H9 (cell line): ENCODE measurements at regions not wholly inside any gene's neighbourhood (a gene's known extent, or its start where the extent isn't known, plus 50 kb on each side); places are given as distances from the start of the nearest gene placed in this dataset.

ENCODE experiments used
- DNase-seq: peaks from one replicate; pipeline ENCODE4 v3.0.0-alpha.2; 2017
- H2AFZ ChIP-seq: one replicate; pipeline ENCODE4 v1.6.1; 2013; ENCODE audit warnings: mild to moderate bottlenecking, low read length, control low read depth, moderate library complexity
- H2AK5ac ChIP-seq: 2 replicates; pipeline ENCODE4 v1.6.1; 2013; ENCODE audit warnings: low read length, control low read depth, mixed read lengths; ENCODE audit not compliant: insufficient read length
- H2BK120ac ChIP-seq: one replicate; pipeline ENCODE4 v1.6.1; 2013; ENCODE audit warnings: low read depth, mild to moderate bottlenecking, low read length, control low read depth, inconsistent platforms; ENCODE audit not compliant: poor library complexity, severe bottlenecking
- H2BK12ac ChIP-seq: 2 replicates; pipeline ENCODE4 v1.6.1; 2013; ENCODE audit warnings: low read length, control low read depth, mixed read lengths, low read depth; ENCODE audit not compliant: insufficient read length
- H2BK15ac ChIP-seq: 2 replicates; pipeline ENCODE4 v1.6.1; 2013; ENCODE audit warnings: low read depth, low read length, control low read depth
- H2BK20ac ChIP-seq: one replicate; pipeline ENCODE4 v1.6.1; 2013; ENCODE audit warnings: low read depth, mild to moderate bottlenecking, low read length, control low read depth, inconsistent platforms; ENCODE audit not compliant: poor library complexity, severe bottlenecking
- H2BK5ac ChIP-seq: 2 replicates; pipeline ENCODE4 v1.6.1; 2013; ENCODE audit warnings: low read length, control low read depth, mixed read lengths; ENCODE audit not compliant: insufficient read length
- H3K14ac ChIP-seq: 2 replicates; pipeline ENCODE4 v1.6.1; 2013; ENCODE audit warnings: low read length, control low read depth; ENCODE audit not compliant: insufficient read depth
- H3K18ac ChIP-seq: 2 replicates; pipeline ENCODE4 v1.6.1; 2013; ENCODE audit warnings: low read depth, mild to moderate bottlenecking, mixed read lengths, low read length, control low read depth; ENCODE audit not compliant: insufficient read length
- H3K23ac ChIP-seq: 2 replicates; pipeline ENCODE4 v1.6.1; 2013; ENCODE audit warnings: low read length, control low read depth, mixed read lengths, low read depth; ENCODE audit not compliant: insufficient read length
- H3K23me2 ChIP-seq: 2 replicates; pipeline ENCODE4 v1.6.1; 2013; ENCODE audit warnings: low read depth, mild to moderate bottlenecking, mixed read lengths, low read length, control low read depth; ENCODE audit not compliant: insufficient read length, poor library complexity, severe bottlenecking
- H3K27ac ChIP-seq: 2 replicates; pipeline ENCODE4 v1.5.1; 2013; ENCODE audit warnings: low read length, control low read depth, mixed read lengths, low read depth; ENCODE audit not compliant: insufficient read length
- H3K27me3 ChIP-seq: 2 replicates; pipeline ENCODE4 v1.6.1; 2013; ENCODE audit warnings: low read length, control low read depth, inconsistent platforms; ENCODE audit not compliant: insufficient read depth
- H3K4ac ChIP-seq: 2 replicates; pipeline ENCODE4 v1.6.1; 2013; ENCODE audit warnings: low read depth, mild to moderate bottlenecking, control low read depth, inconsistent platforms, low read length, moderate library complexity
- H3K4me1 ChIP-seq: 2 replicates; pipeline ENCODE4 v1.6.1; 2013; ENCODE audit warnings: low read length, control low read depth, inconsistent platforms; ENCODE audit not compliant: insufficient read depth
- H3K4me2 ChIP-seq: 2 replicates; pipeline ENCODE4 v1.6.1; 2013; ENCODE audit warnings: low read length, control low read depth, mixed read lengths; ENCODE audit not compliant: insufficient read length, insufficient read depth
- H3K56ac ChIP-seq: 2 replicates; pipeline ENCODE4 v1.6.1; 2013; ENCODE audit warnings: low read depth, mild to moderate bottlenecking, mixed read lengths, low read length, control low read depth; ENCODE audit not compliant: insufficient read length
- H3K79me1 ChIP-seq: 2 replicates; pipeline ENCODE4 v1.6.1; 2013; ENCODE audit warnings: low read depth, mild to moderate bottlenecking, moderate library complexity, low read length, control low read depth, inconsistent platforms; ENCODE audit not compliant: insufficient read depth, poor library complexity, severe bottlenecking
- H3K79me2 ChIP-seq: 2 replicates; pipeline ENCODE4 v1.6.1; 2013; ENCODE audit warnings: low read length, control low read depth, inconsistent platforms; ENCODE audit not compliant: insufficient read depth
- H3K9ac ChIP-seq: 2 replicates; pipeline ENCODE4 v1.6.1; 2013; ENCODE audit warnings: low read length, control low read depth, mixed read lengths; ENCODE audit not compliant: insufficient read length; ENCODE audit errors: extremely low read depth
- H3K9me3 ChIP-seq: one replicate; pipeline ENCODE4 v1.6.1; 2013; ENCODE audit warnings: low read depth, low read length, inconsistent platforms; ENCODE audit not compliant: control insufficient read depth
- H3T11ph ChIP-seq: one replicate; pipeline ENCODE4 v1.6.1; 2013; ENCODE audit warnings: mild to moderate bottlenecking, low read length, control low read depth, inconsistent platforms
- H4K20me1 ChIP-seq: one replicate; pipeline ENCODE4 v1.6.1; 2013; ENCODE audit not compliant: control insufficient read depth, insufficient read length, insufficient read depth
- H4K5ac ChIP-seq: 2 replicates; pipeline ENCODE4 v1.6.1; 2013; ENCODE audit warnings: low read depth, mild to moderate bottlenecking, mixed read lengths, low read length, control low read depth; ENCODE audit not compliant: insufficient read length
- H4K8ac ChIP-seq: replicated peaks from 2 replicates; pipeline ENCODE4 v1.6.1; 2013; ENCODE audit warnings: low read length, control low read depth, mixed read lengths, low read depth; ENCODE audit not compliant: insufficient read length
- H4K91ac ChIP-seq: 2 replicates; pipeline ENCODE4 v1.6.1; 2013; ENCODE audit warnings: low read depth, mild to moderate bottlenecking, moderate library complexity, mixed read lengths, low read length, control low read depth; ENCODE audit not compliant: insufficient read length
- H3K27ac Mint-ChIP-seq, 3 experiments: 2 replicates in 2 of 3; 3 replicates in 1 of 3; pipeline ENCODE4 v1.8.0; 2020 to 2021; ENCODE audit warnings: mixed read lengths in 3 of 3, mild to moderate bottlenecking in 1 of 3, moderate library complexity in 1 of 3
- H3K27me3 Mint-ChIP-seq: 2 replicates; pipeline ENCODE4 v1.8.0; 2021; ENCODE audit warnings: low read depth, mild to moderate bottlenecking, moderate library complexity, mixed read lengths
- H3K36me3 Mint-ChIP-seq, 3 experiments: 2 replicates in 2 of 3; 3 replicates in 1 of 3; pipeline ENCODE4 v1.8.0; 2020 to 2021; ENCODE audit warnings: low read depth in 3 of 3, mixed read lengths in 3 of 3; ENCODE audit not compliant: insufficient read depth in 1 of 3
- H3K4me1 Mint-ChIP-seq, 2 experiments: 2 replicates each; pipeline ENCODE4 v1.8.0; 2020; ENCODE audit warnings: mixed read lengths in 2 of 2
- H3K4me3 Mint-ChIP-seq, 2 experiments: 2 replicates in 1 of 2; 3 replicates in 1 of 2; pipeline ENCODE4 v1.8.0; 2020 to 2021; ENCODE audit warnings: mild to moderate bottlenecking in 2 of 2, mixed read lengths in 2 of 2, moderate library complexity in 1 of 2
- H3K9me3 Mint-ChIP-seq, 2 experiments: 2 replicates in 1 of 2; 3 replicates in 1 of 2; pipeline ENCODE4 v1.8.0; 2020; ENCODE audit warnings: mild to moderate bottlenecking in 2 of 2, mixed read lengths in 2 of 2, moderate library complexity in 1 of 2
- CTCF ChIP-seq: fragments of 200-600 bp; sonication (generic); conservative IDR thresholded peaks from 3 replicates; pipeline ENCODE4 v1.8.0; 2021; ENCODE audit warnings: antibody characterized with exemption, mild to moderate bottlenecking
- WGBS: extraction: QIAGEN DNeasy Blood & Tissue Kit; methylation state at CpG from one replicate; pipeline ENCODE4 v1.1.7; 2013; ENCODE audit warnings: missing lambda C conversion rate, low lambda C conversion rate, mixed read lengths; ENCODE audit not compliant: insufficient read length; ENCODE audit errors: extremely low coverage; 5-methylcytosine and 5-hydroxymethylcytosine counted together

DNA sequence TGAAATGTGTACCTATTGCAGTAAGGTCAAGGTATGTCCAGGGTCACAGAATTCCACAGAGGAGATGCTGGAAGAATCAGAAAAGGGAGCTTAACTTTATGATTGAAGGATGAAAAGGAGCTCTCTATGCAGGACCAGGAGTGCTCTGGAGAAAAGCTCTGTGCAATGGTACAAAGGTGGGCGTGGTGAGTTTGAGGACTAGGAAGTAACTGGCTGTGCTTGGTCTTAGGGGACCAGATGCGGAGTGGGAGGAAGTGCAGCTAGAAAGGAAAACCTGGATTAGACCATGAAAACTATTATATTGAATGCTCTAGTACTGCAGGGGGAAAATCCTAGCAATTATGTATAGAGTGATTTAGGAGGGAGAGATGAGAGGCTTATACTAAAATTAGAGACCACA, 56.8 kb downstream of the BTG1 start:
- Histone ChIP-seq H3K79me1 (no peaks in the 10 kb centered on the region), H3K18ac (no peak overlapping the region), H3K56ac (no peak overlapping the region), H2BK5ac (no peak overlapping the region), H3T11ph (no peak overlapping the region), H4K91ac (no peak overlapping the region), H3K79me2 (no peaks in the 10 kb centered on the region), H2AK5ac (no peak overlapping the region), H3K4me1 (no peaks in the 10 kb centered on the region), H3K9ac (no peak overlapping the region), H2BK12ac (no peak overlapping the region), H4K20me1 (no peaks in the 10 kb centered on the region), H3K4ac (no peak overlapping the region), H3K27me3 (no peaks in the 10 kb centered on the region), H4K8ac (no peak overlapping the region), H3K27ac (no peak overlapping the region), H2BK15ac (no peak overlapping the region), H3K9me3 (no peaks in the 10 kb centered on the region), H2BK120ac (no peak overlapping the region), H2AFZ (no peak overlapping the region), H3K4me2 (no peak overlapping the region), H3K14ac (no peak overlapping the region), H3K23me2 (no peaks in the 10 kb centered on the region), H4K5ac (no peak overlapping the region), H2BK20ac (no peak overlapping the region), H3K23ac (no peak overlapping the region)
- H3K4me1 Mint-ChIP-seq = peaks cover 0 to 3% of the 10 kb centered on the region in 2 experiments; a peak in 1 of 4 replicates
- no peak for TF ChIP-seq CTCF
- no peak for DNase-seq
- H3K9me3 Mint-ChIP-seq = no peaks in the 10 kb centered on the region
- WGBS = no CpG with 5 or more reads among the region's 2 CpGs
- no peak overlapping the region for H3K4me3 Mint-ChIP-seq
- H3K27me3 Mint-ChIP-seq = no peaks in the 10 kb centered on the region
- H3K36me3 Mint-ChIP-seq = no peaks in the 10 kb centered on the region
- no peak overlapping the region; a peak in 1 of 7 replicates for H3K27ac Mint-ChIP-seq
